ENCODE measurements at regions not wholly inside any gene's neighbourhood (a gene's known extent, or its start where the extent isn't known, plus 50 kb on each side); places are given as distances from the start of the nearest gene placed in this dataset.

DNA sequence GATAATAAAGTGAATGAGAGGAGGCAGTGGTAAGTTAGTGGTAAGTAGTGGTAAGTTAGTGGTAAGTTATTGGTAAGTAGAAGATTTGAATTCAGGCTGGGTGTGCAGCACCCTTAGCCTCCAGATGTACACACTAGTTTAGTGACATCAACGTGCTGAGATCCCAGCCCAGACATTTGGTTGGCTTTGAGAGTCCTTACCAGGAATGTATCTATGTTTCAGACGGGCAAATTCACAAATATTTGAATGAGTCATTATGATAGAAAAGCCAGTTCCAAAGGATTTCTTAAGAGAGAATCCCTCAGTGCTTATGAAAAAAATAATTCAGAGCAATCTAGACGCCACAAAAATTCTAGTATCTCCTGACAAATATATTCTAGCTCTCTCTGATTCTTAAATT, 70.0 kb downstream of the ARL4A start:
- Histone ChIP-seq H3K4me1 (ENCODE audit: insufficient read depth, low read length) (no peaks in the 10 kb centered on the region), H3K36me3 (ENCODE audit: insufficient read depth, low read length) (no peaks in the 10 kb centered on the region), H3K9me3 (ENCODE audit: low read length) (no peaks in the 10 kb centered on the region), H3K27ac (ENCODE audit: low read depth, low read length) (no peak overlapping the region), H3K4me3 (ENCODE audit: low read length) (no peak overlapping the region), H3K27me3 (ENCODE audit: insufficient read depth, low read length, poor library complexity, severe bottlenecking) (no peaks in the 10 kb centered on the region)
- CTCF ChIA-PET, result no interaction called here
- POLR2A ChIA-PET, result no interaction called here
- Mint-ChIP-seq H3K27me3 (peaks cover 0 to 14% of the 10 kb centered on the region in 2 donors), H3K4me3 (no peak overlapping the region), H3K4me1 (no peaks in the 10 kb centered on the region), H3K9me3 (peaks cover 4 to 12% (median 8%) of the 10 kb centered on the region in 5 donors), H3K36me3 (peaks cover 0 to 9% (median 0%) of the 10 kb centered on the region in 3 donors), H3K27ac (no peak overlapping the region)
- no peak for DNase-seq

- Mint-ChIP-seq H3K27me3 (peaks cover 0 to 14% of the 10 kb centered on the region in 2 donors), H3K9me3 (peaks cover 4 to 12% (median 8%) of the 10 kb centered on the region in 5 donors), H3K4me3 (no peak overlapping the region), H3K4me1 (no peaks in the 10 kb centered on the region), H3K36me3 (peaks cover 0 to 9% (median 0%) of the 10 kb centered on the region in 3 donors), H3K27ac (no peak overlapping the region)
- CTCF ChIA-PET, result no interaction called here
- Histone ChIP-seq H3K36me3 (ENCODE audit: insufficient read depth, low read length) (no peaks in the 10 kb centered on the region), H3K4me3 (ENCODE audit: low read length) (no peak overlapping the region), H3K4me1 (ENCODE audit: insufficient read depth, low read length) (no peaks in the 10 kb centered on the region), H3K27ac (ENCODE audit: low read depth, low read length) (no peak overlapping the region), H3K27me3 (ENCODE audit: insufficient read depth, low read length, poor library complexity, severe bottlenecking) (no peaks in the 10 kb centered on the region), H3K9me3 (ENCODE audit: low read length) (no peaks in the 10 kb centered on the region)
- no peak for DNase-seq
- POLR2A ChIA-PET, result no interaction called here
These were observed 71.7 kb downstream of the ARL4A start for GRCh38 chr7:12759151-12759550.

GRCh38 chr7:12761111-12761510, 73.7 kb downstream of the ARL4A start:
- ChIA-PET POLR2A (no interaction called here), CTCF (interaction anchor here (1.0 kb wide), 1 partner anchor 10 kb away, joined by 4 read pairs; no protein-coding TSS in a partner anchor)
- H3K27me3 ChIP-seq (ENCODE audit: insufficient read depth, low read length, poor library complexity, severe bottlenecking), result no peaks in the 10 kb centered on the region
- Mint-ChIP-seq H3K9me3 (peaks cover 4 to 12% (median 8%) of the 10 kb centered on the region in 5 donors), H3K27ac (no peak overlapping the region), H3K4me1 (no peaks in the 10 kb centered on the region), H3K4me3 (no peak overlapping the region), H3K36me3 (peaks cover 0 to 9% (median 0%) of the 10 kb centered on the region in 3 donors), H3K27me3 (peaks cover 0 to 20% of the 10 kb centered on the region in 2 donors)
- H3K27ac ChIP-seq (ENCODE audit: low read depth, low read length), result no peak overlapping the region
- no peak overlapping the region for H3K4me3 ChIP-seq (ENCODE audit: low read length)
- H3K9me3 ChIP-seq (ENCODE audit: low read length), result no peaks in the 10 kb centered on the region
- DNase-seq, result no peak
- no peaks in the 10 kb centered on the region for H3K4me1 ChIP-seq (ENCODE audit: insufficient read depth, low read length)
- no peaks in the 10 kb centered on the region for H3K36me3 ChIP-seq (ENCODE audit: insufficient read depth, low read length)

GRCh38 chr7:12761691-12762090, 74.3 kb downstream of the ARL4A start:
- CTCF ChIA-PET, result no interaction called here

GRCh38 chr7:12764458-12764891, 77.0 kb downstream of the ARL4A start:
- H3K9me3 Mint-ChIP-seq, result peaks cover 4 to 12% (median 7%) of the 10 kb centered on the region in 5 donors
- POLR2A ChIA-PET, result no interaction called here
- no peaks in the 10 kb centered on the region for H3K4me1 Mint-ChIP-seq
- H3K27ac Mint-ChIP-seq, result no peak overlapping the region
- no peaks in the 10 kb centered on the region for H3K9me3 ChIP-seq (ENCODE audit: low read length)
- DNase-seq, result no peak
- CTCF ChIA-PET, result no interaction called here
- no peak overlapping the region for H3K27ac ChIP-seq (ENCODE audit: low read depth, low read length)
- peaks cover 0 to 9% (median 0%) of the 10 kb centered on the region in 3 donors for H3K36me3 Mint-ChIP-seq
- H3K27me3 Mint-ChIP-seq, result peaks cover 0 to 25% of the 10 kb centered on the region in 2 donors
- no peak overlapping the region for H3K4me3 ChIP-seq (ENCODE audit: low read length)
- H3K27me3 ChIP-seq (ENCODE audit: insufficient read depth, low read length, poor library complexity, severe bottlenecking), result no peaks in the 10 kb centered on the region
- H3K4me1 ChIP-seq (ENCODE audit: insufficient read depth, low read length), result no peaks in the 10 kb centered on the region
- no peaks in the 10 kb centered on the region for H3K36me3 ChIP-seq (ENCODE audit: insufficient read depth, low read length)
- H3K4me3 Mint-ChIP-seq, result no peak overlapping the region

More at GRCh38 chr7:12761691-12762090, 74.3 kb downstream of the ARL4A start:
- Histone ChIP-seq H3K36me3 (ENCODE audit: insufficient read depth, low read length) (no peaks in the 10 kb centered on the region), H3K4me3 (ENCODE audit: low read length) (no peak overlapping the region), H3K27me3 (ENCODE audit: insufficient read depth, low read length, poor library complexity, severe bottlenecking) (no peaks in the 10 kb centered on the region), H3K27ac (ENCODE audit: low read depth, low read length) (no peak overlapping the region), H3K4me1 (ENCODE audit: insufficient read depth, low read length) (no peaks in the 10 kb centered on the region), H3K9me3 (ENCODE audit: low read length) (no peaks in the 10 kb centered on the region)
- no peak overlapping the region for H3K27ac Mint-ChIP-seq
- H3K4me3 Mint-ChIP-seq, result no peak overlapping the region
- DNase-seq, result no peak
- peaks cover 4 to 12% (median 8%) of the 10 kb centered on the region in 5 donors for H3K9me3 Mint-ChIP-seq
- peaks cover 0 to 9% (median 0%) of the 10 kb centered on the region in 3 donors for H3K36me3 Mint-ChIP-seq
- POLR2A ChIA-PET, result no interaction called here
- no peaks in the 10 kb centered on the region for H3K4me1 Mint-ChIP-seq
- peaks cover 0 to 25% of the 10 kb centered on the region in 2 donors for H3K27me3 Mint-ChIP-seq

DNA sequence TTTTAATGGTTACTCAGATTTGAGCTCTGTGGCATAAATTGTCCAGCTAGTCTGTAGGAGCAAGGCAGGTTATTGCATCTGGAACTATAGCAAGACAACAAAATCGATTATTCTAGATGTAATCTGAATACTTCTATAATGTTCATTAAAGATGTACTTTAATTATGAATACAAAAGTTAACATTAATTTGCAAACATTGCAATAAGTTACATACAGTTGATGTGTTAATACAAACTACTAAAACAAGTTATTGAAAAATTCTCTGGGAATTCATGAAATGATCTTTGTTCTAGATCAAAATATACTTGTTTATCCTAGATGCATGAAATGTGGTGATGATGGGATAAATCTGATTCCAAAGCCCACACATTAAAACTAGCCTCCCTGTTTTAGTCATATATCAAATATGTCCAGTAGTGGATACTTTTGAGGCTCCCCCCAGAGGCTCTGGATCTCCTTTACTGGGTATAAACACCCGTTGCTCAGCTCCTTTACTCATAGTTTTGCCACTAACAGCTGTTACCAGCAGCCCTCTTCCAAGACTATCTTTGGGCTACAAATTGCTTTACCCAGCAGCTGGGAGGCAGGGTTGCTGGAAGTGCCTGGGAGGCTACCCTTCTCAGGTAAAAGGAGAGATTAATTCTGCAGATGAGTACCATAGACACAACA, 78.1 kb downstream of the ARL4A start:
- no peaks in the 10 kb centered on the region for H3K9me3 ChIP-seq (ENCODE audit: low read length)
- Mint-ChIP-seq H3K4me3 (no peak overlapping the region), H3K4me1 (no peaks in the 10 kb centered on the region), H3K36me3 (peaks cover 0 to 3% (median 0%) of the 10 kb centered on the region in 3 donors), H3K27me3 (peaks cover 0 to 25% of the 10 kb centered on the region in 2 donors), H3K9me3 (peaks cover 0 to 5% (median 0%) of the 10 kb centered on the region in 5 donors), H3K27ac (no peak overlapping the region)
- no peak for DNase-seq
- no peak overlapping the region for H3K27ac ChIP-seq (ENCODE audit: low read depth, low read length)
- H3K4me1 ChIP-seq (ENCODE audit: insufficient read depth, low read length), result no peaks in the 10 kb centered on the region
- no peaks in the 10 kb centered on the region for H3K27me3 ChIP-seq (ENCODE audit: insufficient read depth, low read length, poor library complexity, severe bottlenecking)
- no peaks in the 10 kb centered on the region for H3K36me3 ChIP-seq (ENCODE audit: insufficient read depth, low read length)
- ChIA-PET CTCF (no interaction called here), POLR2A (no interaction called here)
- H3K4me3 ChIP-seq (ENCODE audit: low read length), result no peak overlapping the region

DNA sequence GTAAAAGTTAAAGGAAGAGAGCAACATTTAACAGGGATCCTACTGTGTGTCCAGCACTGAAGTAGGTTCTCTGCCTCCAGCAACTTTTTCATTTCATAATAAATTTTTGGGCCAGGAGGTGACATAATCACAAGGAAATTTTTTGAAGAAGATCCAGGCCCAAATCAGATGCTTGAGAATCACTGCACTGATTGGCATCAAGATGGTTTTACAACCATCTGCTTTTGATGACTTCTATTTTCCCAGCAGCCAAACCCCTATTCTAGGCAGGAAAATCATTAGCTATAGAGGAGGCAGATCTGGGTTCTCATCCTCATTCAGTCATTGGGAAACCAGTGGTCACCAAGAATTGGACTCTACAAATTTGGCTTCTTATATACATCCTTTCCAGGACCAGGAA, 79.0 kb downstream of the ARL4A start:
- H3K36me3 ChIP-seq (ENCODE audit: insufficient read depth, low read length), result no peaks in the 10 kb centered on the region
- no peak overlapping the region for H3K27ac Mint-ChIP-seq
- DNase-seq, result no peak
- H3K36me3 Mint-ChIP-seq, result no peaks in the 10 kb centered on the region
- no peak overlapping the region for H3K4me3 Mint-ChIP-seq
- peaks cover 0 to 18% of the 10 kb centered on the region in 2 donors for H3K27me3 Mint-ChIP-seq
- H3K27ac ChIP-seq (ENCODE audit: low read depth, low read length), result no peak overlapping the region
- no peak overlapping the region for H3K4me3 ChIP-seq (ENCODE audit: low read length)
- no peaks in the 10 kb centered on the region for H3K4me1 ChIP-seq (ENCODE audit: insufficient read depth, low read length)
- no peaks in the 10 kb centered on the region for H3K9me3 ChIP-seq (ENCODE audit: low read length)
- H3K27me3 ChIP-seq (ENCODE audit: insufficient read depth, low read length, poor library complexity, severe bottlenecking), result no peaks in the 10 kb centered on the region
- ChIA-PET POLR2A (no interaction called here), CTCF (no interaction called here)
- H3K9me3 Mint-ChIP-seq, result no peaks in the 10 kb centered on the region
- no peaks in the 10 kb centered on the region for H3K4me1 Mint-ChIP-seq

- POLR2A ChIA-PET, result no interaction called here
- Histone ChIP-seq H3K27me3 (ENCODE audit: insufficient read depth, low read length, poor library complexity, severe bottlenecking) (no peaks in the 10 kb centered on the region), H3K27ac (ENCODE audit: low read depth, low read length) (no peak overlapping the region), H3K4me3 (ENCODE audit: low read length) (no peak overlapping the region), H3K9me3 (ENCODE audit: low read length) (no peaks in the 10 kb centered on the region), H3K4me1 (ENCODE audit: insufficient read depth, low read length) (no peaks in the 10 kb centered on the region), H3K36me3 (ENCODE audit: insufficient read depth, low read length) (no peaks in the 10 kb centered on the region)
- DNase-seq, result no peak
- no peak overlapping the region for H3K27ac Mint-ChIP-seq
- no peaks in the 10 kb centered on the region for H3K36me3 Mint-ChIP-seq
- H3K4me1 Mint-ChIP-seq, result no peaks in the 10 kb centered on the region
- H3K9me3 Mint-ChIP-seq, result peaks cover 0 to 5% (median 0%) of the 10 kb centered on the region in 5 donors
- H3K27me3 Mint-ChIP-seq, result peaks cover 1 to 15% of the 10 kb centered on the region in 2 donors
- CTCF ChIA-PET, result no interaction called here
- no peak overlapping the region for H3K4me3 Mint-ChIP-seq
These were observed 81.5 kb downstream of the ARL4A start for GRCh38 chr7:12768948-12769347.

Measured in CD8-positive, alpha-beta memory T cell (primary cell).